Tibial nerve (tissue), 4 donors: ENCODE measurements at regions not wholly inside any gene's neighbourhood (a gene's known extent, or its start where the extent isn't known, plus 50 kb on each side); places are given as distances from the start of the nearest gene placed in this dataset.

Experiments used
- DNase-seq, 2 donors: peaks; one replicate each; pipeline ENCODE4 v3.0.0-alpha.2; 2019; ENCODE audit warnings: low spot score in 2 of 2
- H3K27ac ChIP-seq, 4 donors: fragments of 200-600 bp; sonication (generic) in 3 of 4; one replicate each; pipeline ENCODE4 v1.5.1; 2017 to 2019; ENCODE audit warnings: mild to moderate bottlenecking in 1 of 4
- H3K27me3 ChIP-seq, 2 donors: fragments of 200-600 bp; sonication (generic) in 1 of 2; one replicate each; pipeline versions ENCODE4 v1.5.1 to v1.6.0; 2017 to 2019
- H3K36me3 ChIP-seq, 3 donors: fragments of 200-600 bp; sonication (generic); one replicate each; pipeline ENCODE4 v1.5.1; 2018 to 2019
- H3K4me1 ChIP-seq, 4 donors: fragments of 200-600 bp; sonication (generic) in 3 of 4; one replicate each; pipeline ENCODE4 v1.5.1; 2017 to 2019
- H3K4me3 ChIP-seq, 4 donors: fragments of 200-600 bp; sonication (generic) in 3 of 4; one replicate each; pipeline ENCODE4 v1.5.1; 2017 to 2019; ENCODE audit warnings: mild to moderate bottlenecking in 1 of 4, moderate library complexity in 1 of 4
- H3K9me3 ChIP-seq, 4 donors: fragments of 200-600 bp; sonication (generic) in 3 of 4; one replicate each; pipeline ENCODE4 v1.5.1; 2017 to 2019
- EP300 ChIP-seq, 2 donors: sonication (generic); formaldehyde crosslinking; IDR thresholded peaks; one replicate each; pipeline ENCODE4 v1.6.1; 2017; ENCODE audit warnings: antibody characterized with exemption in 2 of 2, mild to moderate bottlenecking in 1 of 2
- POLR2A ChIP-seq, 2 donors: fragments of 450-650 bp; IDR thresholded peaks; one replicate each; pipeline ENCODE4 v1.6.1; 2017; ENCODE audit warnings: antibody characterized with exemption in 2 of 2, mild to moderate bottlenecking in 2 of 2, moderate library complexity in 2 of 2
- WGBS, 2 donors: methylation state at CpG; one replicate each; pipeline ENCODE4 v1.1.5; 2018; 5-methylcytosine and 5-hydroxymethylcytosine counted together
- TF ChIP-seq, protein P1 (sequence below), 5 experiments: fragments of 200-600 bp in 3 of 5; fragments of 450-650 bp in 2 of 5; sonication (generic) in 3 of 5; IDR thresholded peaks; one replicate each; pipeline ENCODE4 v1.5.1; 2016 to 2019; ENCODE audit warnings: antibody characterized with exemption in 5 of 5, mild to moderate bottlenecking in 3 of 5, moderate library complexity in 2 of 5

DNA sequence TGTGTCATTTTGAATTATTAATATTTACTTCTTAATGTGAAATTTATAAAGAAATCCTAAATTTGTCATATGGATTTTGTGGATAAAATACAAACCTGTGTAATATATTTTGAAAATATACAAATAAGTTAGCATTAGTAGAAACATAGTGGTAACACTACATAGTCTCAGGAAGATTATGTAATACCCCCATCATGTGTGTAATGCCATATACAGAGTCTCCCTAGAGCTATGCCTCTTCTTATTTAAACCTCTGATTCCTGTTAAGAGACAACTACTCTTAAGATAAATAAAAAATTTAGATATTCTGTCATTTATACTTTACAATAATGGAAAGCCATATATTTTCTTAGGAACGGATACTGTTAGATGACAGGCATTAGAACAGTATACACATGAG lies 2012.0 kb upstream of the LRRTM1 start:
- Histone ChIP-seq H3K4me3 (no peak overlapping the region), H3K36me3 (no peaks in the 10 kb centered on the region), H3K4me1 (no peaks in the 10 kb centered on the region), H3K9me3 (no peaks in the 10 kb centered on the region), H3K27me3 (no peaks in the 10 kb centered on the region), H3K27ac (no peak overlapping the region)
- no peak for DNase-seq
- 32 to 38% methylated on average over 1 of the region's 1 CpG for WGBS, 2 donors
- TF ChIP-seq, protein P1, sequence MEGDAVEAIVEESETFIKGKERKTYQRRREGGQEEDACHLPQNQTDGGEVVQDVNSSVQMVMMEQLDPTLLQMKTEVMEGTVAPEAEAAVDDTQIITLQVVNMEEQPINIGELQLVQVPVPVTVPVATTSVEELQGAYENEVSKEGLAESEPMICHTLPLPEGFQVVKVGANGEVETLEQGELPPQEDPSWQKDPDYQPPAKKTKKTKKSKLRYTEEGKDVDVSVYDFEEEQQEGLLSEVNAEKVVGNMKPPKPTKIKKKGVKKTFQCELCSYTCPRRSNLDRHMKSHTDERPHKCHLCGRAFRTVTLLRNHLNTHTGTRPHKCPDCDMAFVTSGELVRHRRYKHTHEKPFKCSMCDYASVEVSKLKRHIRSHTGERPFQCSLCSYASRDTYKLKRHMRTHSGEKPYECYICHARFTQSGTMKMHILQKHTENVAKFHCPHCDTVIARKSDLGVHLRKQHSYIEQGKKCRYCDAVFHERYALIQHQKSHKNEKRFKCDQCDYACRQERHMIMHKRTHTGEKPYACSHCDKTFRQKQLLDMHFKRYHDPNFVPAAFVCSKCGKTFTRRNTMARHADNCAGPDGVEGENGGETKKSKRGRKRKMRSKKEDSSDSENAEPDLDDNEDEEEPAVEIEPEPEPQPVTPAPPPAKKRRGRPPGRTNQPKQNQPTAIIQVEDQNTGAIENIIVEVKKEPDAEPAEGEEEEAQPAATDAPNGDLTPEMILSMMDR (IDR thresholded peaks at IDR 0.05), result no peak
- no peak for TF ChIP-seq EP300 (IDR thresholded peaks at IDR 0.05)
- no peak for TF ChIP-seq POLR2A (IDR thresholded peaks at IDR 0.05)

DNA sequence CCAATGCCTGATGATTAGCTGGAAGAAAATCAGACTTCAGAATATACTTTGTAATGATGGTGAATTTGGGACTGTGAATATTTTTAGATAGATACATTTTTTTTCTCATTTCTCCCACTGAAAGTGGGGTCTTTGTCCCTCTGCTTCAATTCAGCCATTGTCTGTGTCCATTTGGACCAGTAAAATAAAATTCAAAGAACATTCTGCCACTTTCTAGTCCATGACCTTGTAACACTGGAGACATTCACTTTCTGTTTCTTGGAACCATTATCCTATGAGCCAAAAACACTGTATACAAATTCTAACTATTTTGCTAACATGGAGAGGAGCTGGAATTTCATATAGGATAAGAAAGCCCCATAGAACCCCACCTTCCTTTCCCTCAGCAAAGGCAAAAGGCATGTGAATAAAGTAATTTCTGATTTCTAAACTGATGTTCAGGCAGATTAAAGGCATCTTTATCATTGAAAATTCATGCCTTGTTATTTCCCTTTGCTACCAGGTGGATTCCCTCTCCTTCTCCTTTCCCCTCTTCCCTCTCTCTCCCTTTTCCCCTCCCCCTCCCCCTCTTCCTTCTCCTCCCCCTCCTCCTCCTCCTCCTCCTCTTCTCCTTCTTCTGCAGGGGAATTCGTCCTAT lies 2010.4 kb upstream of the LRRTM1 start:
- TF ChIP-seq POLR2A (IDR thresholded peaks at IDR 0.05) (no peak), EP300 (IDR thresholded peaks at IDR 0.05) (no peak)
- TF ChIP-seq, protein P1 (IDR thresholded peaks at IDR 0.05), result no peak
- peak overlapping the region in 1 of 4 donors; percentile 49 for H3K27ac ChIP-seq
- no peak overlapping the region for H3K4me3 ChIP-seq
- H3K9me3 ChIP-seq, result no peaks in the 10 kb centered on the region
- no peaks in the 10 kb centered on the region for H3K27me3 ChIP-seq
- 39 to 50% methylated on average over 1 of the region's 1 CpG for WGBS, 2 donors
- no peaks in the 10 kb centered on the region for H3K4me1 ChIP-seq
- H3K36me3 ChIP-seq, result no peaks in the 10 kb centered on the region
- no peak for DNase-seq

- Histone ChIP-seq H3K4me3 (no peak overlapping the region), H3K27ac (no peak overlapping the region), H3K4me1 (no peaks in the 10 kb centered on the region), H3K27me3 (no peaks in the 10 kb centered on the region), H3K36me3 (no peaks in the 10 kb centered on the region), H3K9me3 (no peaks in the 10 kb centered on the region)
- DNase-seq, result no peak
- no peak for TF ChIP-seq EP300 (IDR thresholded peaks at IDR 0.05)
- TF ChIP-seq POLR2A (IDR thresholded peaks at IDR 0.05), result no peak
- TF ChIP-seq, protein P1 (IDR thresholded peaks at IDR 0.05), result no peak
These were observed 2003.0 kb upstream of the LRRTM1 start for GRCh38 chr2:82307511-82307910.

DNA sequence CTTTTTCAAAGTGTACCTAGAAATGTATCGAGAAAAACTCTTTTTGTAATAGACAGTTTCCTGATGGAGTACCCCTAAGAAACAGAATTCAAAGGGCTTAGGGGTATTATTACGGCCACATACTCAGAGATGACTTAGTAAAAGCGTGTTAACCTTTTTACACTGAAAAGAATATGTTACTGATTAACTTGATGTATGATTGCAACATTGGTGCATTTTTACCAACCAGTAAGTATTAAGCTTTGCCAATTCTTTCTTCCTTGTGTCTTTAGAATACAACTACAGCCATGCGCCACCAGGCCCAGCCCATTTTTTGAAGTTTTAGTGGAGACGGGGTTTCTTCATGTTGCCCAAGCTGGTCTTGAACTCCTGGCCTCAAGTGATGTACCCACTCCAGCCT lies 1997.0 kb upstream of the LRRTM1 start:
- Histone ChIP-seq H3K9me3 (peaks cover 0 to 18% (median 2%) of the 10 kb centered on the region in 4 donors), H3K36me3 (no peaks in the 10 kb centered on the region), H3K27me3 (no peaks in the 10 kb centered on the region), H3K4me1 (no peaks in the 10 kb centered on the region), H3K27ac (no peak overlapping the region), H3K4me3 (no peak overlapping the region)
- WGBS, 2 donors, result 91 to 94% methylated on average over 5 of the region's 5 CpGs
- TF ChIP-seq EP300 (IDR thresholded peaks at IDR 0.05) (no peak), POLR2A (IDR thresholded peaks at IDR 0.05) (no peak)
- DNase-seq, result no peak

- H3K9me3 ChIP-seq, result no peaks in the 10 kb centered on the region
- no peak for DNase-seq
- WGBS, 2 donors, result 66 to 67% methylated on average over 1 of the region's 1 CpG
- H3K27ac ChIP-seq, result no peak overlapping the region
- H3K36me3 ChIP-seq, result no peaks in the 10 kb centered on the region
- no peaks in the 10 kb centered on the region for H3K27me3 ChIP-seq
- H3K4me3 ChIP-seq, result no peak overlapping the region
- H3K4me1 ChIP-seq, result no peaks in the 10 kb centered on the region
- TF ChIP-seq EP300 (IDR thresholded peaks at IDR 0.05) (no peak), POLR2A (IDR thresholded peaks at IDR 0.05) (no peak)
- TF ChIP-seq, protein P1 (IDR thresholded peaks at IDR 0.05), result no peak
These were observed 1984.9 kb upstream of the LRRTM1 start for GRCh38 chr2:82289446-82289845.

DNA sequence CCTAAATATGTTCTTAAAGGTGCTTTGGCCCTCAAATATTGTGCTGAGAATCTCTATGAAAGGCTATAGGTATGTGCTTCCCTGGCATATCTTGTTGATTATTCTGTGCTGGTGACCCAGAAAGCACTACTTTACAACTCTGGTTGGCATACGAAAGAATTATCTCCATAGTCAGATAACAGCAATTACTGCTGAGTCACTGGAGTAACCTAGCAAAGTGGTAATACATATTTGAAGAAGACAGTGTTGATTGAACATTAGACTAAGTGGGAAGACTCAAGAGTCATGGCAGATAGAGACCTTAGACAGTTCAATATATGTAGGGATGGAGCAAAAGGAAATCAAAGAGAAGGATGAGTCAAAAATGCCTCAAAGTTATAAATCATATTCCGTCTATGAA lies 1978.5 kb upstream of the LRRTM1 start:
- Histone ChIP-seq H3K4me3 (no peak overlapping the region), H3K27ac (no peak overlapping the region), H3K9me3 (no peaks in the 10 kb centered on the region), H3K27me3 (no peaks in the 10 kb centered on the region), H3K36me3 (no peaks in the 10 kb centered on the region), H3K4me1 (no peaks in the 10 kb centered on the region)
- TF ChIP-seq, protein P1 (IDR thresholded peaks at IDR 0.05), result no peak
- TF ChIP-seq POLR2A (IDR thresholded peaks at IDR 0.05) (no peak), EP300 (IDR thresholded peaks at IDR 0.05) (no peak)
- DNase-seq, result no peak
- WGBS, 2 donors, result 94 to 99% methylated on average over 2 of the region's 2 CpGs
